Right renal pelvis (tissue), 4 donors: ENCODE measurements at regions not wholly inside any gene's neighbourhood (a gene's known extent, or its start where the extent isn't known, plus 50 kb on each side); places are given as distances from the start of the nearest gene placed in this dataset.
"Not testable (repeated sequence)": the region's sequence is repeated elsewhere in the genome, so short reads cannot be mapped to it uniquely, and the experiment has no call there.

Experiments used
- DNase-seq, 4 donors: peaks; one replicate each; pipeline ENCODE4 v3.0.0-alpha.2; 2013; ENCODE audit warnings: low read depth in 4 of 4, low spot score in 3 of 4, missing footprints in 1 of 4

DNA sequence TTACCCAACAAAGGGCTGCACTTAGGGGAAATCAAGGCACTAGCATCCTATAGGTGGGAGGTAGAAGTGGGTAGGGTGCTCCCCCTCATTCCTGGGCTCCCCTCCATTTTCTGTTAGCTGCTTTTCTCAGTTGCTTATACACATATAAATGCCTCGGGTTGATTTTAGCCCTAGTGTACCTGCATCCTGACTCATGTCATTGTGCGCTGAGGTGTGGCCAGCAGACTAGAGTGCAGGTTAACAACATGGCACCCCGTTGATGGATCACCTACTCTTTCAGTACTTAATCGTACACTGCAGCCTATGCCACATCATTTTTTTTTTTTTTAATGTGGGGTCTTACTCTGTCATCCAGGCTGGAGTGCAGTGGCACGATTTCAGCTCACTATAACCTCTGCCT is 144.0 kb upstream of the ITGB1 start:
- no peak for DNase-seq

- DNase-seq = no peak
Measured at GRCh38 chr10:33101392-33101787, 143.4 kb upstream of the ITGB1 start.

DNA sequence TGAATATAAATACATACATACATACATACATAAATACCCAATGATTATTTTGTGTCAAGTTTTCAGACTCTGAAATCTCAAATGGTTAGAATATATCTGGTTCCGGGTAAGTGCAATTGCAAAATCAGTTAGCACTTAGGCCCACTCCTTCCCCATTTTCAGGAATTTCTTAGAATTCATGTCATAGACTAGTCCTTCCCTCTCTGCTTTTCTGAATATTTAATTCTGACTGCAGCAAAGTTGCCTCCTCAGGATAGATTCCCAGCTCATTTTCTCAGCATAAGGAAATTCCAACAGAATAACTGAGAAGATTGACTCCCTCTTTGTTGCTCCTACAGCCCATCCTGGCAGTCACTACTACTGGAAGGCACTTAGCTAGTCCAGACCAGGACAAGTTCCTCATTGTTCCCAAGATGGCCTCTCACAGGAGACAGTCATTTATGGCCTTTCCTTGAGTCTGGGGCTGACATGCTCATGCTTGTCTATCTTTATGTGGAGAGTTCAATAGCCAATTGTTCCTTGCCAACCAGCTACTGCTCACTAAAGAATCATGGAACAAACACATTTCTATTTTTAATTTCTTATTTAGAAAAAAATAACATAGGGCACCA is 142.9 kb upstream of the ITGB1 start:
- DNase-seq = no peak

DNA sequence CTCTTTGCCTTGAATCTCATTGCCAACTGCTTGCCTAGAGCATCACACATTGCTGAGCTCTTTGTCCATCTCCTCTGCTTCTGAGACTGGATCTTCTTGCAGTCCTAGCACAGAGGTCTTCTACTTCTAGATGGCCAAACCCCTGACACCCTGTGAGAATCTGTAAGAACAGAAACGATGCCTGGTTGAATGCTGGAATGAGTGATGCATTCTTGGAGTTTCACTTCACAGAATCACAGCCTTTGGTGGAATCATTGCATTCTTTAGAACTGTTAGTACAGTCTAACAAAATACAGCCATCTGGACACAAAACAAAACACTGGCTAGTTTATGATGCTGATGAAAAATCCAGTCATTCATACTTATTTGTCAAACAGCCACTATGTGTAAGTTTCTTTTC is 141.7 kb upstream of the ITGB1 start:
- DNase-seq = no peak

GRCh38 chr10:33098951-33099663 is 141.1 kb upstream of the ITGB1 start:
- DNase-seq = no peak

- DNase-seq = no peak
Measured at GRCh38 chr10:33095867-33096815, 138.1 kb upstream of the ITGB1 start.

DNA sequence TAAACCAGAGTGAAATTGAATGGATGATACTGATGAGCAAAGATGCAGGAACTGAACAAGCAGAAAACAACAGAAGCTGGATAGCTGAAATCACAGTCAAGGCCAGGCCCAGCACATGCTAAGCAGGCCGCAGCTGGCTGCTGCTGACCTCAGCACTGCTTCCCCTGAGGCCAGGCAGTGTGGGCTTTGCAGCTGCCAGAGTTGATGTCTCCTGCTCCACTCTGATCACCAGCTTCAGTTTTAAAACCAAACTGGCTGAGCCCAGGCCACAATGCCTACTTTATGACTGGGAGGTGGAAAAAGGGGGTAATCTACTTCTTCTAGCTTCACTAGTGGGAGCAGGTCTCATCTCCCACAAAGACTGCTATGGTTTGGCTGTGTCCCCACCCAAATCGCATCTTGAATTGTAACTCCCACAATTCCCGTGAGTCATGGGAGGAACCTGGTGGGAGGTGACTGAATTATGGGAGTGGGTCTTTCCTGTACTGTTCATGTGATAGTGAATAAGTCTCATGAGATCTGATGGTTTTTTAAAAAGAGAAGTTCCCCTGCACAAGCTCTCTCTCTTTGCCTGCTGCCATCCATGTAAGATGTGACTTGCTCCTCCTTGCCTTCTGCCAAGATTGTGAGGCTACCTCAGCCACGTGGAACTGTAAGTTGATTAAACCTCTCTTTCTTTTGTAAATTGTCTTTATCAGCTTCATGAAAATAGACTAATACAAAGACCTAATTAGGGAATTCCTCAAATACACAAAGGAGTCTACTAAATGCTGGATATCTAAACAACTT is 136.4 kb upstream of the ITGB1 start:
- DNase-seq = no peak

DNA sequence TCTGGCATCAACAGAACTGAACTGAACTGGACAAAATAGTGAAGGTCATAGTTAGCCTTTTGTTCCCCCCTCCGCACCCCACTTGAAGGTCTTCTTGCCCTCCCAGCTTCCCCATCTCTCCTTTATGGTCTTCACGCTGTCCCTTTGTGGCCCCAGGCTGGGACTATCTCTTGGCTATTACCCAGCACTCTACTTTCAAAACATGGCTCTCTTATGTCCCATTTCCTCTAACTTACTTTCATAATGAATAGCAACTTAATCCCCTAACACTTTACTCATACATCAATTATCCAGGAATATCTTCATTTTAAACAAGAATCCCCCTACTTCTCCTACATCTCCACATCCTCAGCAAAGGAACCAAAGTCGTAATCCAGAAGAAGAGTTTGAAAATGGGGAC is 135.3 kb upstream of the ITGB1 start:
- DNase-seq = no peak

DNA sequence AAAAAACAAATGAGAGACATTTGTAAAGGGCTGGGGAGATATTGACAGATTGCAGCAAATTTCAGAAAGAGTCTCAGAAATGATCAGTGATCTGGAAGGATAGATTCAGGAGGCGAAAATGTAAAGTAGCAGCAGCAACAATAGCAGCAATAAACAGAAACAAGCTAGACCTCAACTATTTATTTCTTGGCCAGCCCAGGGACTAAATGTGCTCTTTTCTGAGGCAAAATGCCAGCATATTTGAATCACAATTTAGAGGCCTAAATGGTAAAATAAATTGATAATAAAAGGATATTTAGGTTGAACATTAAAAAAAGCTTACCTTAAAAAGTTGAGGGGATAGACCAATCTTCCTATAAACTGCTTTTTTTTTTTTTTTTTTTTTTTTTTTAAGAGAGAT is 134.6 kb upstream of the ITGB1 start:
- DNase-seq = no peak

- no peak for DNase-seq
Measured at GRCh38 chr10:33091201-33091600, 133.2 kb upstream of the ITGB1 start.

DNA sequence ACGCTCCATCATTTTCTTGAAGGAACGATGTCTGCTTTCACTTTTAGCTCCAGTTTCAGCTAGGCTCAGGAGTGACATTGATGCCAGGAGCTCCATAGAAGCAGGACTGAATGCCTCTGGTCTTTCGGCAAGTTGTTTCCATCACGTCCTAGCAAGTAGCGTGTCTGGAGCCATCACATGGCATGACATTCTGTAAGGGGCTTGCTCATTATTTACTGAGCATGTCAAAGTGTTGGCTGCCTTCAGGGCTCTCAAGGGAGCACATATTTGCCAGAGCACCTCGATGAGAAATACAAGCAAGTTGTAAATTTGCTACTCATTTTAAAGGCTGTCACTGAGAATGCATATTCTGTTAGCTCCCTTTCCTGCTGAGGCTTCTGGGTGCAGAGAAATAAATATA is 131.0 kb upstream of the ITGB1 start:
- DNase-seq = no peak

GRCh38 chr10:33087922-33088321 is 129.9 kb upstream of the ITGB1 start:
- DNase-seq = no peak

DNA sequence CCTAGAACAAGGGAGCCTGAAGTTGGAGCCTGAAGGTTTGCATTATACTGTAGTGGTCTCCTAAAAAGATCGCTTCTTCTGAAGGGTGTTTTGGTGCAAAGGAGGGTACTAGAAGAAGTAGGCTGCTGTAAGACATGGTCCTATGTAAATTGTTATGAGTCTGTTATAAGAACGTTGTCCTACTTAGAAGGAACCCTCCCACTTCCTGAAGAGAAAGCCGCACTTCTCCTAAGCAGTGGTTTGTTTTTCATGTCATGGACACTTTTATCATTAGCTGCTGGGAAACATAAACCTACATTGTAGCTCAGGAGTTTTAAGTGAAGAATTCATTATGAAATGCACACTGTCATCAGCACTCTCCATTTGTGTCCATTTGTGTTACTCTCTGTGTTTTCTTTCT is 129.1 kb upstream of the ITGB1 start:
- DNase-seq = no peak

- DNase-seq = no peak
Measured at GRCh38 chr10:33086100-33086499, 128.1 kb upstream of the ITGB1 start.

DNA sequence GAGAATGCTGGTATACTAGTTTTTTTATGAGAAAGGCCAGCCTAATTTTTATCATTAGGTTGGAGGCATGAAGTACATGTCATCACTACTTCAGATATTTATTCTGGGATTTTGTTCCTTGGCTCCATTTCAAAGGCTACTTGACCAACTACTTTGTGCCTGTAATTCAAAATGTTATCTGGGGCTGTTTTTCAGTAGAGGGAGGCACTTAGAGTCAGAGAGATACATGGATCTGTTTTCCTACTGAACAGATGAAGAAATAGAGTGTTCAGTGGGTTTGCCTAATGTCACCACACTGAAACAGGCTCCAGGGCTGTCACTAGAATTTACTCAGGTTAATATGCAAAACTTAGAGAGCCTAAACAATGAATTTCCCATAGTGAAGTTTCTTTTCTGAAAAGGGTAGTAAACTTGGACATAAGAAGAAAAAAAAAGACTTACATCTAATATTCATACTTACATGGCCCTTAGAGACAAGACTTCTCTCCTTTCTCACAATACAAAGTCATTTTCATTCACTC is 127.3 kb upstream of the ITGB1 start:
- DNase-seq = no peak

GRCh38 chr10:33084453-33084852 is 126.4 kb upstream of the ITGB1 start:
- DNase-seq = no peak

- peak; percentile 23 to 41 (median 31) for DNase-seq
Measured at GRCh38 chr10:33082373-33082895, 124.4 kb upstream of the ITGB1 start.

GRCh38 chr10:33080467-33080866 is 122.4 kb upstream of the ITGB1 start:
- DNase-seq = not testable (repeated sequence)

- DNase-seq = no peak
Measured at GRCh38 chr10:33074443-33074842, 116.4 kb upstream of the ITGB1 start.
